B cell (primary cell): ENCODE measurements at regions not wholly inside any gene's neighbourhood (a gene's known extent, or its start where the extent isn't known, plus 50 kb on each side); places are given as distances from the start of the nearest gene placed in this dataset.

Source experiments
- ATAC-seq: fragments of 200-7000 bp; cut with Tn5 transposase; one replicate; pipeline ENCODE4 v1.10.0; 2021; ENCODE audit warnings: low read depth, mild to moderate bottlenecking, moderate number of reproducible peaks, moderate library complexity
- CTCF ChIA-PET: fragments of 350-600 bp; sonication (Branson Sonifier 250); formaldehyde crosslinking; loops from one replicate; lab custom pipeline; 2021; ENCODE audit warnings: antibody characterized with exemption, inconsistent platforms; lab: Charles Lee
- POLR2A ChIA-PET: fragments of 350-600 bp; sonication (Branson Sonifier 250); formaldehyde crosslinking; loops from one replicate; lab custom pipeline; 2021; ENCODE audit warnings: antibody characterized with exemption; lab: Charles Lee
- DNase-seq: peaks from one replicate; pipeline ENCODE4 v3.0.0; 2013
- H2AFZ ChIP-seq: 2 replicates; pipeline ENCODE4 v1.6.1; 2012; ENCODE audit warnings: mild to moderate bottlenecking, low read depth, low read length; ENCODE audit not compliant: insufficient read depth, poor library complexity, severe bottlenecking
- H3K27ac ChIP-seq, 2 donors: 1 replicate in 1 of 2; 2 replicates in 1 of 2; pipeline ENCODE4 v1.5.1; 2012 to 2013; ENCODE audit warnings: low read length in 2 of 2, mild to moderate bottlenecking in 2 of 2, moderate library complexity in 1 of 2
- H3K27me3 ChIP-seq, 4 experiments: fragments of 200-600 bp in 1 of 4; sonication (generic) in 1 of 4; replicated peaks in 1 of 4; 1 replicate in 2 of 4; 2 replicates in 2 of 4; pipeline versions ENCODE4 v1.6.1 to v1.7.0; 2013 to 2016; ENCODE audit warnings: low read length in 3 of 4, mild to moderate bottlenecking in 2 of 4, mixed read lengths in 1 of 4, moderate library complexity in 1 of 4; ENCODE audit not compliant: insufficient read depth in 4 of 4, control insufficient read depth in 3 of 4; ENCODE audit errors: control extremely low read depth in 1 of 4
- H3K36me3 ChIP-seq, 2 experiments: replicated peaks in 1 of 2; 1 replicate in 1 of 2; 2 replicates in 1 of 2; pipeline versions ENCODE4 v1.6.1 to v1.7.1; 2013; ENCODE audit warnings: low read length in 1 of 2; ENCODE audit not compliant: insufficient read depth in 2 of 2, control insufficient read depth in 1 of 2; ENCODE audit errors: control extremely low read depth in 1 of 2, extremely low read depth in 1 of 2
- H3K4me1 ChIP-seq, 2 donors: fragments of 200-600 bp in 1 of 2; sonication (generic) in 1 of 2; 1 replicate in 1 of 2; 2 replicates in 1 of 2; pipeline versions ENCODE4 v1.5.1 to v1.6.1; 2013 to 2017; ENCODE audit warnings: low read length in 2 of 2; ENCODE audit not compliant: control insufficient read depth in 2 of 2, insufficient read depth in 2 of 2
- H3K4me2 ChIP-seq: replicated peaks from 2 replicates; pipeline ENCODE3; 2012; ENCODE audit warnings: mild to moderate bottlenecking, low read depth, low read length; ENCODE audit not compliant: poor library complexity, severe bottlenecking
- H3K4me3 ChIP-seq, 5 experiments: fragments of 200-600 bp in 1 of 5; sonication (generic) in 1 of 5; 1 replicate in 3 of 5; 2 replicates in 2 of 5; pipeline versions ENCODE4 v1.5.1 to v1.7.0; 2011 to 2016; ENCODE audit warnings: low read length in 4 of 5, mild to moderate bottlenecking in 4 of 5, low read depth in 2 of 5, control low read depth in 1 of 5, moderate library complexity in 1 of 5; ENCODE audit not compliant: insufficient read depth in 1 of 5; ENCODE audit errors: control extremely low read depth in 1 of 5, extremely low read depth in 1 of 5
- H3K79me2 ChIP-seq: fragments of 200-600 bp; sonication (generic); one replicate; pipeline ENCODE4 v1.6.0; 2016; ENCODE audit warnings: low read length; ENCODE audit not compliant: control insufficient read depth, insufficient read depth
- H3K9ac ChIP-seq: fragments of 200-600 bp; sonication (generic); 2 replicates; pipeline ENCODE4 v1.6.1; 2017; ENCODE audit warnings: mild to moderate bottlenecking, low read length, moderate library complexity
- H3K9me3 ChIP-seq, 3 donors: one replicate each; pipeline versions ENCODE4 v1.6.1 to v1.7.1; 2013; ENCODE audit warnings: low read length in 2 of 3; ENCODE audit not compliant: control insufficient read depth in 2 of 3, insufficient read depth in 1 of 3; ENCODE audit errors: control extremely low read depth in 1 of 3
- H4K20me1 ChIP-seq: 2 replicates; pipeline ENCODE4 v1.6.0; 2012; ENCODE audit warnings: mild to moderate bottlenecking, low read length; ENCODE audit not compliant: insufficient read depth, control insufficient read depth, poor library complexity, severe bottlenecking
- H3K27ac Mint-ChIP-seq: one replicate; pipeline ENCODE4 v1.8.0; 2021; ENCODE audit warnings: mixed read lengths
- H3K27me3 Mint-ChIP-seq: one replicate; pipeline ENCODE4 v1.8.0; 2021; ENCODE audit warnings: mixed read lengths
- H3K4me1 Mint-ChIP-seq: one replicate; pipeline ENCODE4 v1.8.0; 2021; ENCODE audit warnings: mixed read lengths
- H3K4me3 Mint-ChIP-seq: one replicate; pipeline ENCODE4 v1.8.0; 2021; ENCODE audit warnings: mixed read lengths
- H3K9me3 Mint-ChIP-seq: one replicate; pipeline ENCODE4 v1.8.0; 2022; ENCODE audit warnings: mixed read lengths; ENCODE audit not compliant: insufficient read depth
- EZH2 ChIP-seq: IDR thresholded peaks from 2 replicates; pipeline ENCODE4 v1.6.1; 2012; ENCODE audit warnings: borderline replicate concordance, low read depth, mild to moderate bottlenecking, moderate library complexity, low read length; ENCODE audit not compliant: insufficient read depth, poor library complexity, severe bottlenecking
- WGBS: methylation state at CpG from one replicate; pipeline ENCODE4 v1.1.5; 2013; ENCODE audit warnings: missing lambda C conversion rate; ENCODE audit not compliant: insufficient coverage; 5-methylcytosine and 5-hydroxymethylcytosine counted together
- intact Hi-C: fragments of 100-400 bp; cut with micrococcal nuclease; formaldehyde crosslinking; loops from one replicate; pipeline ENCODE4 v1.10.0; 2022
- TF ChIP-seq, protein P1 (sequence below): fragments of 200-600 bp; IDR thresholded peaks from one replicate; pipeline ENCODE4 v1.8.0; 2022; ENCODE audit warnings: antibody characterized with exemption, mild to moderate bottlenecking

GRCh38 chrX:13498238-13498637, 71.2 kb upstream of the EGFL6 start:
- H3K9ac ChIP-seq = no peak overlapping the region
- no peak overlapping the region for H3K27ac ChIP-seq
- DNase-seq = no peak
- H3K4me2 ChIP-seq = no peak overlapping the region
- WGBS = no CpG with 5 or more reads among the region's 2 CpGs
- no peaks in the 10 kb centered on the region for H3K9me3 ChIP-seq
- no peaks in the 10 kb centered on the region for H3K4me1 ChIP-seq
- TF ChIP-seq EZH2 = no peak
- TF ChIP-seq, protein P1, sequence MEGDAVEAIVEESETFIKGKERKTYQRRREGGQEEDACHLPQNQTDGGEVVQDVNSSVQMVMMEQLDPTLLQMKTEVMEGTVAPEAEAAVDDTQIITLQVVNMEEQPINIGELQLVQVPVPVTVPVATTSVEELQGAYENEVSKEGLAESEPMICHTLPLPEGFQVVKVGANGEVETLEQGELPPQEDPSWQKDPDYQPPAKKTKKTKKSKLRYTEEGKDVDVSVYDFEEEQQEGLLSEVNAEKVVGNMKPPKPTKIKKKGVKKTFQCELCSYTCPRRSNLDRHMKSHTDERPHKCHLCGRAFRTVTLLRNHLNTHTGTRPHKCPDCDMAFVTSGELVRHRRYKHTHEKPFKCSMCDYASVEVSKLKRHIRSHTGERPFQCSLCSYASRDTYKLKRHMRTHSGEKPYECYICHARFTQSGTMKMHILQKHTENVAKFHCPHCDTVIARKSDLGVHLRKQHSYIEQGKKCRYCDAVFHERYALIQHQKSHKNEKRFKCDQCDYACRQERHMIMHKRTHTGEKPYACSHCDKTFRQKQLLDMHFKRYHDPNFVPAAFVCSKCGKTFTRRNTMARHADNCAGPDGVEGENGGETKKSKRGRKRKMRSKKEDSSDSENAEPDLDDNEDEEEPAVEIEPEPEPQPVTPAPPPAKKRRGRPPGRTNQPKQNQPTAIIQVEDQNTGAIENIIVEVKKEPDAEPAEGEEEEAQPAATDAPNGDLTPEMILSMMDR = no peak
- ChIA-PET POLR2A (no interaction called here), CTCF (no interaction called here)
- no peak overlapping the region for H3K4me3 ChIP-seq
- no peaks in the 10 kb centered on the region for H3K27me3 Mint-ChIP-seq
- H4K20me1 ChIP-seq = no peaks in the 10 kb centered on the region
- no peaks in the 10 kb centered on the region for H3K79me2 ChIP-seq
- no peak overlapping the region for H3K27ac Mint-ChIP-seq
- no peak for ATAC-seq
- H3K36me3 ChIP-seq = no peaks in the 10 kb centered on the region
- H3K9me3 Mint-ChIP-seq = no peaks in the 10 kb centered on the region
- no peaks in the 10 kb centered on the region for H3K27me3 ChIP-seq
- H3K4me3 Mint-ChIP-seq = no peak overlapping the region
- intact Hi-C loops = no loop called here
- H3K4me1 Mint-ChIP-seq = no peaks in the 10 kb centered on the region
- no peak overlapping the region for H2AFZ ChIP-seq

- no peak overlapping the region for H3K27ac Mint-ChIP-seq
Measured at GRCh38 chrX:13495232-13495631, 74.2 kb upstream of the EGFL6 start.

More at GRCh38 chrX:13495232-13495631, 74.2 kb upstream of the EGFL6 start:
- H3K9me3 Mint-ChIP-seq = no peaks in the 10 kb centered on the region
- Histone ChIP-seq H3K27me3 (peaks cover 0 to 4% (median 0%) of the 10 kb centered on the region in 4 experiments), H3K4me2 (no peak overlapping the region), H3K4me3 (no peak overlapping the region), H3K79me2 (no peaks in the 10 kb centered on the region), H3K27ac (no peak overlapping the region), H3K36me3 (no peaks in the 10 kb centered on the region), H3K9ac (no peak overlapping the region), H3K9me3 (no peaks in the 10 kb centered on the region), H2AFZ (no peak overlapping the region), H3K4me1 (no peaks in the 10 kb centered on the region), H4K20me1 (no peaks in the 10 kb centered on the region)
- DNase-seq (no peak), ATAC-seq (no peak)
- no peak for TF ChIP-seq EZH2
- TF ChIP-seq, protein P1 = no peak
- no peaks in the 10 kb centered on the region for H3K4me1 Mint-ChIP-seq
- no peak overlapping the region for H3K4me3 Mint-ChIP-seq
- ChIA-PET POLR2A (no interaction called here), CTCF (no interaction called here)
- intact Hi-C loops = no loop called here
- no peaks in the 10 kb centered on the region for H3K27me3 Mint-ChIP-seq
- no CpG with 5 or more reads among the region's 1 CpG for WGBS
